Islet precursor cell (in vitro differentiated cells): ENCODE measurements at regions not wholly inside any gene's neighbourhood (a gene's known extent, or its start where the extent isn't known, plus 50 kb on each side); places are given as distances from the start of the nearest gene placed in this dataset.

Experiments
- DNase-seq: peaks from one replicate; pipeline ENCODE4 v3.0.0-alpha.2; 2018

DNA sequence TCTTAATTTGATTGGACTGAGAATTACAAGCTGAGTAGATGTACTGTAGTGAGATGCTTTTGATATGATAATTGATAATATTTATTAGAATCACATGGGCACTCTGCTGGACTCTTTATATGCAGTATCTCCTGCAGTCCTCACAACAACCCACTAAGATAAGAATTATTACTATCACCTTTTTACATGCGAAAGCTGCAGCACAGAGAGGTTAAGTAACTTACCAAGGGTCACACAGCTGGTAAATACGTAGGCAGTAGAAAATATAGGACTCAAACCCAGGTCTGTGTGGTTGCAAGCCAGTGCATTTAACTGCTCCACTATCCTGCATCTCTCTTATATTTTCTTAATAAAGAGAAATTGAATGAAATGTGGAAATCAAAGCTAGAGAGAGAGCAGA, 392.8 kb upstream of the RORA start:
- no peak for DNase-seq

DNA sequence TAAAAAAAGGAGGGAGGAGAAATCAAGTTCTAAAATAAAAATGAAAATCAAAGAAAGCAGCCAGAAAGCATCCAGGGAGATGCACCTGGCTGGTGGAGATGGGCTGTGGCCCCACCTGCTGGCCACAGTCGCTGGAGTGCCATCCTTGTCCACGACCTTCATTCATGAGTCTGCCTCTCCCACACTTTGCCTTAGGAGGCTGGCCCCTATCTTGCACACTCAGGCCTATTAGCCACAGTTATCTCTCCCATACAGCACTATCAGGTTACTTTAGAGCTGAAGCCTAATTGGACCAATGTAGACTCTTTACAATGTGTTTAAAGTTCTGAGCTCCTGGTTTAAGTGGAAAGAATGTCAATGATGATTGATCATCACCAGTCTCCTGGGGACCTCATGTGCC, 392.0 kb upstream of the RORA start:
- peak; percentile 85 for DNase-seq

DNA sequence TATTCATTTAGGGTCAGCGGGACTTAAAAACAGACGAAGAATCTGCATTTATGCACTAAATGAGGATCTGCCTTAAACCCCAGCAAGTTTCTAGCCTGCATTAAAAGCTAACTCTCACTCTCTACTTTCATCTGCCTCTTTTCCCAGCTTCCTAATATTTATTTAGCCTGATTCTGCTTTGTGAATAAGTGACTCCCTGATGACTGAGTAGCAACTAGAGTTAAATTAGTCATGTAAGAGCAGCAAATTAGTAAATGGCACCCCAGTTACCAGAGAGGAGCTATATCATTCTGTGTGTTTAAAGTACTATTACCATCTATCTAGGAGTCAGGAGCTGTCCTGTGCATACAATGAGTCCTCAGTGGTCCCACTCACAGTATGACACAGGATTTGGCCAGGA, 391.0 kb upstream of the RORA start:
- DNase-seq, result no peak

DNA sequence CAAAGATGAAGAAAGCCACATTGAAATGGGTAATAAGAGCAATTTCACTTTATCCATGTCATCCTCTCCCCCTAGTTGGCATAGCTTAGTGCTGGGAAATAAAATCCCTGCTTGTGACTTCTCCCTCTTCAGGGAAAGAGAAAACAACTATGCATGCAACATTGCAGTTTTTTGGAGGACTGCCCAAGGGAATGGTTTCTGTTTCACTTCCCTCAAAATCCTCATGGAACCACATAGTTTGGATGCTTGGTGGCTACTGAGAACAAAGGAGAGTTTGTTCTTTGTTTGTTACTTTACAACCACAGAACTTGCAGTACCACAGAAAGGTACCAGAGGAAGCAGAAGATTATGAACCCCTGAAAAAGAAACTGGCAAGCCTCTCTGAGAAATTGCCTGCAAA, 384.6 kb upstream of the RORA start:
- no peak for DNase-seq

DNA sequence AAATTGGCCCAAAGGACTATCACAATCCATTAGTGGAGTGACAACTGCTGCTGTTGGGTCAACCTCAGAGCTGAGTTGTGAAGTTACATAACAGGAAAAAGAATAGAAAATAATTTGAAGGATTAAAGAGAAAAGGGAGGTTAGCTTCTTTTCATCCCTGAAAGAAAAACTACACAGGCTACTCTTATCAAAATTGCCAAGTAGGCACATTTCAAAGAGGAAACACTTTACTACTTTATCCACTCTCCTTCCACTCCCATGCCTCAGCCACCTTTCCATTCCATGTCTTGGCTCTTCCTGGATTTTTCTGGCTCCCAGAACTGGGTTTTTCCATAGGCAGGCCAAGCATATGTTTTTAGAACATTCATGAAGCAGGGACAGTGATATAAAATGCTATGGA, 384.0 kb upstream of the RORA start:
- DNase-seq, result no peak

DNA sequence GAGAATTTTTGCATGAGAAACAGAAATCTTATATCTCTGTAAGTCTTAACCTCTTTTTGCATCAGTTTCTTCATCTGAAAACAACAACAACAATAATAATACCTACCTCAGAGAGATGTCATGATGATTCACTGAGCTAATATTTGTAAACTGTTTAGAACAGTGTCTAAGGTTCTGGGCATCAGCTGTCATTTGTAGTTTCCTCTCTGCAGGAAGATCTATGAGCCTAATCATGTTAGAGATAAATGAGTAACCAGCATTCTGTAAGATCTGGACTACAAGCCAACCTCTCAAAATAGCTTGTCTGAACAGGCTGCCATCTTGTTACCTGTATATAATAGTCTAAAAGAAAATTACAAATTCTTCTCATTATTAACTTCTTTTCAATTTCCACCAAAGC, 383.0 kb upstream of the RORA start:
- DNase-seq, result no peak

DNA sequence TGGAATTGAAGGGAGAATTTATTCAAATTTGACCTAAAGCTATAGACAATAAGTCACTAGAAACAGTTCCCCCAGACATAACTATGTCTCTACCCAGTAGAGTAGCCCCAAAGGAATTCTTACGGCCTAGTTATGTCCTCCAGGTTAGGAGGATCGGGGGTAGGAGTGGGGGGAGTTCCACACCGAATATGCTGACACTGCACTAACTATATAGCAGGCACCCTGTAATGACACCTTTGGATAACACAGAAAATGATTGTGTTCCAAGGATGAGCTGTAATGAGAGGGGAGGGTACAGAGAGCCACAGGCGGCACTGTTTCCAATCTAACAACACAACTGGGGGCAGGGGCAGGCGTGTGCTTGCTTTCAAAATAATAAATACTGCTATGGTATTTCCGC, 376.2 kb upstream of the RORA start:
- DNase-seq, result no peak

DNA sequence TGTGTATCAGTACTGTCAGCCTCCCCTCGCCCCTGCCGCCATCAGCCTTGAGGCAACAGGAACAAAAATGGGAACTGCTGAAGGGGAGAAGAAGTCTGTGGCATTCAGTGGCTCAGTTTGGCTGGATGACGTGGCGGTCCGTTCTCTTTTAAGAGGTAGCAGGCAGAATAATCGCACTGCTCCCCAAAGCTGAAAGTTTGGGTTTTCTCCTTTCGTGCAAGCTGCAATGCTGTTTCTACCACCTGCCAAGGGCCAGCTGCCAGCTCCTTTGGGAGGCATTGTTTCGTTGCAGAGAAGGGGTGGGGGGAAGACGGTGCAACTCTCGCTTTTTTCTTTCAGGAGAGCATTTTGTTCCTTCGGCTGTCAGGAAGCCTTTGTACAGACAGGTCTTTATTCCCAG, 369.6 kb upstream of the RORA start:
- no peak for DNase-seq

DNA sequence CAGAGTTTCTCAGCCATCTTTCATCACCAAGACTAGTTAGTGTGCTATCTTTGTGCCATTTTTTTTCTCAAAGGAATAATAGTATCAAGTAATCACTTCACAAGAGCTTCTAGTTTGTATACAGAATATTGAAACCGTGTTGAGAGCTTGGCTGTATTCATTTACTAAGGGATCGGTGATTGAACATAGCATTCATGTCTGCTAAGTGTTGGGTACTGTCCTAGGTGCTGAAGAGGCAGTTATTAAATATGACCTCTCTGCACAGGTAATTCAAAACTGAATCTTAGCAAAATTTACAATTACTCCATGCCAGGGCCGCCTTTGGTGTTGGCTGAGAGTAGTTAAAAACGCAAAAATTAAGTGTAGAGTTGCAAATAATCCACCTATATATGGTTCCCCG, 355.3 kb upstream of the RORA start:
- no peak for DNase-seq

DNA sequence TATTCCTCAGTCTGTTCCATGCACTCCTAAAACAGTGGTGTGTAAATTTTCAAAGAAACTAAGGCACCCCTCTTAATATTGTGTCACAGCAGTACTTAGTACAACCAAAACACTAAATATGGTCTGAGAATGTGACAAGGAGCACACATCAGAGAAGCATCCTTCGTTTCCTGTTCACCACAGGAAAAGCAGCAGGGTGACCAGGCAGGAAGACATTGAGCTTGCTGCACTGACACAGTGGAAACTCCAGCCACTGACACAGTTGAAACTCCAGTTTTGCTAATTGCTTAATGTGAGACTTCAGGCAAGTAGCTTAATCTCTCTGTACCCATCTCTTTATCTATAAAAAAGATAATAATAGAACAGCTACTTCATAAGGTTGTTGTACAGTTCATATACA, 353.0 kb upstream of the RORA start:
- no peak for DNase-seq

DNA sequence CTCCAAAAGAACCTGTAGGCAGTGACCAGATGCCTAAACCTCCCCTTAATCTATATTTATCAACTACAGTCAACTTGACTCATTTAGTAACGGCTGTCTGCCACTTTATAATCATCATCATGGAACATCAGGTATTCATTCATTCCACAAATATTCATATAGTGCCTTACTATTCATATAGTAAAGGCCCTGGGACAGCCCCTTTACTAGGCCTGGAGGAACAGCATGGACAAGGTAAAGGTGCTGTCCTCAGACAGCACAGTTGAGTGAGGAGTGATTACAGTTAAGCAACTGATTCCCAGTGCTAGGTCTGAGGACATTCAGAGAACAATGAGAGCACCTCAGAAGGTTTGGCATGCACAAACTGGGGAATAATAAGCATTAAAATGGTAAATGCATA, 346.5 kb upstream of the RORA start:
- DNase-seq, result no peak

DNA sequence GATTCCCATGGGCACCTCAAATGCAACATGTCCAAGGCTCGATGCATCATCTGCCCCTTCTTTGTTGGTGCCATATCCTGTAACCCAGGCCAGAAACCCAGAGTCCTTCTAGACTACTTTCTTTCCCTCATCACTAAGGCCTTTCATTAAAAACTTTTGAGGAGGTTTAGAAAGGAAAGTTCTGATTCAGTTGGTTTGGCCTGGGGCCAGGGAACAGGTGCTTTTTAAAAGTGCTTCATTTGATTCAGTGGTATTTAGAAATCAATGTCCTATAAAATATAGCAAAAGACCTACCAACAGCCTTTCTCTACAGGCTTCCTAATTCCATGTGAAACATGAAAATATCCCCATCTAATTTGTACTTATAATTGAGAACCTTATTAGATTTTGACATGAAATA, 341.9 kb upstream of the RORA start:
- no peak for DNase-seq

DNA sequence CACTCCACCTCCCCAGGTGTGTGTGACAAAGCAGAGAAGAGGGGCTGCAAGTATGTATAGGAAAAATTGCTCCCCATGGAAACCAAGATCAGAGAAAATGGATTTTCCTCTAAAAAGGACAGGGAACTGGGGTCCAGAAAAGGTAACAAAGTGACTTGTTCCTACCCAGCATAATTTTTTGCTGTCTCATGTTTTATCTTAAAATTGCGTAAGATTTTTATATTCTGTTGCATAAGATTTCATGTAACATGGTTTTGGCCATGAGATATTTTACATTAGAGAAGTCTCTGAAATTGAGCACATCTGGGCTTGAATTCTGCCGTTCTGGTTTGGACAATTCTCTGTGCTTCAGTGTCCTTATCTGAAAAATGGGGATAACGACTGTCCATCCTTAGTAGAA, 335.7 kb upstream of the RORA start:
- no peak for DNase-seq

DNA sequence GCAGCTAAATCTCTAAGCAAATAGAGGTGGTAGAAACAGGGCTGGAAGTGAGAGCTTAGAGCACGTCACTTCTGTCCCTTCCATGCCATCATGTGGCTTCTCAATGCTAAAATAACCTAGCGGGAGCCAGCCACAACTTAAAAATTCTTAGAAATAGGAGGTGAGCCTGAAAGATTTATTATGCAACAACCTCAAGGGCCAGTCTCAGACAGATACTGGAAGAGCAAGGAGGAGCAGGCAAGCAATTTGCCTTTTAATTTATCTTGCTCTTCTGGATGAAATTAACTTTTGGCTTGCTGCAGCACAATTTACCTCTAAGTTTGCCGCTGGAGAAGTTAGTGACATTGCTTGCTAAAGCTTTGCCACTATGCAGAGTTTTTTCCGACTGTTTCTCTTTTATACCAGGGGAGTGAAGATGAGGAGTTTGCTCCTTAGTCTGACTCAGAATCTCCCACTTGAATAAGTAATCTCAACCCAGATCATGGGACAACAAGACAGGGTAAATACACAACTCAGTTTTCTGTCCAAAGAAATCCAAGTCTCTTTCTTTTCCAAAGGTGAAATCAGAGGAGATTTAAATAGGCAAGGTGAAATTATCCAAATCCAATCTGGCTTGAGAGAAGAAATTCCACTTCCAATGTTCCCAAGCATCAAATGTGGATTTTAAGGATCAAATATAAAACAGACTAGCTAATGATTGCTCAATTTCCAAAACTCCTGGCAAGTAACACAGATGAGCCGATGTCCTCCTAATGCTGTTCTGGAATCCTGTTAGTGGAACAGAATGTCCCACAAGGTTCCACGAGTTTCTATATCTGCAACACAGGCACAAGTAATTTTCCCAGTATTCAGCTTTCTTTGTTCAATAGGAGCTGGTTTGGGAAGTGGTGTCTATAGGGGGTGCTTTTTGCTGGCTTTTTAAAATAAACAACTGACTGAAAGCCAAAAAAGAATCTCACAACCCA, 329.4 kb upstream of the RORA start:
- no peak for DNase-seq

DNA sequence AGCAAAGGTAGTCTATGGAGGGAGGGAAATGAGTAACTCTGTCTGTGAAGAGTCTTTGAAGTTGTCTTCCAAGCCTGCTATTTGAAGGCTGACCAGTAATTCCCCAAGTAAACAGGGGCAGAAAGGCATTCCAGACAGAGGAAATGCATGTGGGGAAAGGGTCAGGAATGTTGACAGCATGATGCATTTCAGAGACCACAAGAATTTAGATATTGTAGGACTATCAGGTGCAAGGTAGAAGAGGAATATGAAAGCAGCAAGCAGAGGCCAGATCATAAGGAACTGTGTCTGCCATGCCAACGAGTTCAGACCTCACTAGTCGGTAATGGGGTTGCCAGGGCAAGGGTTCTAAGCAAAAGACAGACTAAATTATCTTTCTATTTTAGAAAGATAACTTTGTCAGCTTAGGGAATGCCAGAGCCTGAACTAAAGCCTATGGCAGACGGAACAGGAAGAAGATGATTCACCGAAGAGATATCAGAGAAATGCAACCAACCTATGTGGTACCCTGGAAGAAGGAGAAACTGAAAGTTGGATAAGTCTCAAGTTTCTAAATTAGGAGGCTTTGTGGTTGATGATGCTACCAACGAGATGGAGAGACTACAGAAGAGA, 327.0 kb upstream of the RORA start:
- DNase-seq, result peak; percentile 90

DNA sequence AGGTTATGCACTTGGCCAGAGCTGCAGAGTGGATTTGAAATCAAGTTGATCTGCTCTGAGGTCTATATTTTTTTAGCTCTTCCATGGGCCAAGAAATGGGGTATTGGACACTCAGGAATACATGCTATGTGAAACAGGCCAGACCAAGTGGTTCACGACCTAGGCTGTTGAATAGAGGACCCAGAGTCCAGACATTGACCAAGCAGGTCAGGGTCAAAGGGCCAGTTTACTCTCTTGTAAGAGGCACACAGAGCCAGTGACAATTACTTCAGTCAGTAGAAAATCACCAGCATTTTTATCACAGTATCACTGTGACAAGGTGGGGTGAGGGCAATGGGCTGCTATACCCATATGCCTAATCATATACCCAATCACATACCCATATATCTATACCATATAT, 320.6 kb upstream of the RORA start:
- no peak for DNase-seq

DNA sequence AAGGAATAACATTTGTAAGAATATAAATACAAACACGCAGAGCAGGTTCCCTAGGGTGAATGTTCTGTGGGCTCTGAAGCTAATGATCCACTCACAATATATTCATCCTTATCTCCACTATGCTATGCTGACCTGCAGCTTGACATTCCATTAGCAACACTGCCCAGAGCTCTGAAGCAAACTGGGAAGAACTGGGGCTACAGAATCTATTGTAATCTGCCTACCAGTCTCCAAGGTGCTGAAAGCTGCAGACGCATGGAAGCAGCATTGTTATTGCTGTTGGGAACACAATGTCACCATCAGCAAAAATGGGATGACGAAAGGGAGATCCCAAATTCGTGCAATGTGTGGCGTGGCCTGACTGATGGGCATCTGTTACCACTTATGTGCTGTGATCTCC, 316.7 kb upstream of the RORA start:
- DNase-seq, result peak; percentile 34

DNA sequence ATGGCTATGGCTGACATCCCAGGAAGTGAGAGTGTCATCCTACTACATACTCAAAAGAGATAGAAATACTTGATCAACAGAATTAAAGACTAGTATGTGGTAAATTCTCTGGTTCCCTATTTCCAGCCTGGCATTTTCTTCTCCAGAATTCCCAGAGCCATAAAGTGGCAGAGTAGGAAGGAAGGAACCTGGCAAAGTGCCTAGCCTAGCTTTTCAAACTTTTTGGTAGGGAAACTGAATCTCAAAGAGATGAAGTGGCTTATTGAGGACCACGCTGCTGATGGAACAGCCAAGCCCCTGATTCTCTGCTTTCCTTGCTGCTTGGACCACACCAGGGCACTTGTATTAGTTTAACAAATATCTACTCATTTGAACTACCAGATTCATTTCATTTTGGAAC, 312.4 kb upstream of the RORA start:
- DNase-seq, result peak; percentile 10

DNA sequence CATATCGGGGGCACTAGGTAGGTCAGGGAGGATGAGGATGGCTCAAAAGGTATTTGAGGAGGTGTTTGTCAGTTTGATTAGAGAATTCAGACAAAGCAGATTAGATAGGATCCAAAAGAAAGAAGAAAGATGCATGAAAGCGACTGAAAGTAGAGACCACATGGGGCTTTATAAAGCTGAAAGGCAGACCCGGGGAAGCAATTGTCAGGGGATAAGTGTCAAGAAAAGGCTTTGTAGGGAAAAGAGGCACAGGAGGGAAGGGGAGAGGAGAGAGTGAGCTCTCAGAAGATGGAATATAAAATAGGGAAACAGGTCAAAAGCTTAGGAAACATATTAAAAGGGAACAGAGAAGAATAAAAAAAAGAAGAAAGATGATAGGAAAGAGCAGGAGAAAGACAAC, 308.2 kb upstream of the RORA start:
- DNase-seq, result no peak

DNA sequence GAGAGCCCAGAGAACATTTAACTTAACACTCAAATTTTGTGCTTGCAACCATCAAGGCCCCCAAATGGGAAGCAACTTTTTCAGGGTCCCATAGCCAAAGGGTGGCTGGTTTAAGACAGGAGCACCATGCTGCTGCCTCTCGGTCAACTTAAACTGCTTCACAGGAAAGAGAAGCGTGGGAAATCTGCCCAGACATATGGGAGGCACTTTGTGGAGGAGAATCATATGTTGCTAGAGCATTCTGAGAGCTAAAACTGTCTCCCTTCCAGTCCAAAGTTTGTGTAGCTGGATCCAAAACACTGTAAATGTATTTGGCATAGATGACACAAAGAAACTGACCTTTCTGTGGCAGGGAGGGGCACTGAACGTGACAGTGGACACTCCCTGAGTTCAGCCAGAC, 305.9 kb upstream of the RORA start:
- no peak for DNase-seq

DNA sequence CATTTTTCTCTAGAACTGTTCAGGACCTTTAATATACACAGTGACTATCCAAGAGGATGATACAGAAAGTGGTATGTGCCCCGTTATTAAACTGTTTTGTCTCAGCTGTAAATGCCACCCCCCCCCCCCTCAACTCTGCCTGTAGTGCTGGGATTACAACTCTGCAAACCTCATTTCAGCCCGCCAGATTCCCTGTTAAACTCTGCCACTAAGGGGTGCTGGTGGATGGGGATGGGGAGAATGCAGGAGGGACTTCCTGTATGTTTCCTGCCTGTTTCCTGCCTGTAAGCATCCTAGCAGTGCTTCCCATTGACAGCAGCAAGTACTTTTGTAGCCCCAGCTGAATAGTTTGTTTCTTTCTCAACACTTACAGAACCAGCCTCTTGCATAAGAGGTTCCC, 301.7 kb upstream of the RORA start:
- no peak for DNase-seq

DNA sequence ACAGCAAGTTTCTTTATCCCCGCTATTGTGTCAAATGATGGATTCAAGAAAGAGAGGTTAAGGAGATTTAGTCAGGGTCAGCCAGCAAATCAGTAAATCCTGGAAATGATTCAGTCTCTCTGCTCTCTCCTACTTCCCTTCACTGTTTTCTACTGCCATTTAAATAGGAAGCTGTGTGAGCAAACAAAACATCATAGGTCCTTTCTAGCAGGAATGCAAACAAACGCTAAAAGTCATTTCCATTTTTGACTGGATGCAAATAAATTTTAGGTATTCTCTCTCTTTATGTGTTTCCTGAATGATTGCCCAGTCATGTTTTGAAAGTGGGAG, 299.4 kb upstream of the RORA start:
- DNase-seq, result no peak

DNA sequence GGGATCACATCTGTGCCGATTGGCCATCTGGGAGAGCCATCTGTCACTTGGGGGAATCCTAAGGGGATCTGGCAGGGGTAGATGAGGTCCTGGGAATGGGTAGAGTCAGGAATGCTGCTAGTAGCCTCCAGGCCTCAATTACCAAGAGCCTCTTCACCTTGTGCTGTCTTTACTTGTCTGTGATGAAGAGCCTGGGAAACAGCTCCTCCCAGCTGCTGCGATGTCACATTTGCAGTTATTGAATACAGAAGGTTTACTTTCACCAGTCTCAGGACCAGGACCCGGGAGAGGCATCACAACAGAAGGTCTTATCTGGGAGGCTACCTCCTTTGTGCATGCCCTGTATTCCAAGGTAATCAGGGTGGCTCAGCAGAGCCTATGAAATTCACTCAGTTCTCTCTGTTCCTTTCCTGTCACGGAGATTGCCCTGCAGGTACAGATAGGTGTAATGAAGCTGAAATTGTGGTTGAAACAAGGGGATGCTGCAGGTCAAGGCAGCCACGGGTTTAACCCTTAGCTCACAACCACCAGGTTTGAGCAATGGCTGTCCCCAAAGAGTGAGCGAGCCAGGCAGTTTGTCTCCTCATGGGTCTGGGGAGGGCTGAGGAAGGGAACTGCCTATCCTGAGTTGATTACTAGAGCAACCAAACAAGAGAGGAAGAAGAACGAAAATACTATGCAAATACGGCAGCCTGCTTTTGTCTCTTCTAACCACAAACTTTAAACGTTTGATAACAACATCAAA, 298.9 kb upstream of the RORA start:
- peak; percentile 86 for DNase-seq

DNA sequence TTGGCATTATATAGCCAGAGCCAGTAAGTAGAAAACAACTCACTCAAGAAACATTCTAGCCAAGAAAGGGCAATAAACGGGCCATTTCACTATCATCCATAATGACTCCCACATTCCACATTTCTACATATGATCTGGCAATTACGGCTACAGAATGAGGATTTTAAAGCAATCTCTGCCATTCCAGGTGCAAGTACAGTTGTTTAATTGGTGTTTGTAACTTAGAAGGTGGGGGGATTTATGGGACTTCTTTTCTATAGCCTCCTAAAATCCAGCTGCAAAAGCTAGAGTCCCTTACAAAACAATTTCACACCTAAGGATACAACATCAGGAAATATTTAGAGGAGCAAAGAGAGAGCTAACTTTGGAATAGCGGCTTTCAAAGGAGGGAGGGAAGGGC, 295.4 kb upstream of the RORA start:
- DNase-seq, result no peak
